DMS79 (cell line): ENCODE measurements at regions not wholly inside any gene's neighbourhood (a gene's known extent, or its start where the extent isn't known, plus 50 kb on each side); places are given as distances from the start of the nearest gene placed in this dataset.

Source experiments
- DNase-seq: peaks from one replicate; lab custom pipeline; 2025; lab: John Stamatoyannopoulos, UW

DNA sequence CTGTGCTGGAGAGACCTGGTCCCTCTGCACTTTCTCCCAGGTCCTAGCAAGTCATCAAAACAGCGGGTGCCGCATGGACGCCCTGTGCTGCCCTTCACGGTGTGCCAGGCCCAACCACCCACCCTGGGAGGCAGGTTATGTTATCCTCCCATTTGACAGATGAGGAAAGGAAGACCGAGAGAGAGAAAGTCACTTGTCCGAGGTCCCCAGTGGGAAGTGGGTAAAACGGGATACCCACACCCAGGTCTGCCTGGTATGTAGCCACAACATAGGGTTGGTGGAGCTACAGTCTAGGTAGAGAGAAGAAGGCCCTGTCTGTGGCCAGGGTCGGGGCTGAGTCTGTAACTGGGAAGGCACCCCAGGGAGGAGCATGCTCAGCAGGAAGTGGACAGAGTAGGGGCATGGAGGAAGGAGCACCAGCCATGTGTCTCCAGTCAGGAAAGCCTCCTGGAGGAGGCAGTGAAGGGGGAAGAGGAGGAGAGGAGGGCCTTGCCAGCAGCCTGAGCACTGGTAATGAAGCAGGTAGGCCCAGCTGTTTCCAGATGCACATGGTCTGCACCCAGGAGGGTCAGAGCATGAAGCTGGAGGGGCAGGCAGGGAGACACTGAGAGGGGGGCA, 98.4 kb downstream of the ZFP36L2 start:
- DNase-seq = no peak

DNA sequence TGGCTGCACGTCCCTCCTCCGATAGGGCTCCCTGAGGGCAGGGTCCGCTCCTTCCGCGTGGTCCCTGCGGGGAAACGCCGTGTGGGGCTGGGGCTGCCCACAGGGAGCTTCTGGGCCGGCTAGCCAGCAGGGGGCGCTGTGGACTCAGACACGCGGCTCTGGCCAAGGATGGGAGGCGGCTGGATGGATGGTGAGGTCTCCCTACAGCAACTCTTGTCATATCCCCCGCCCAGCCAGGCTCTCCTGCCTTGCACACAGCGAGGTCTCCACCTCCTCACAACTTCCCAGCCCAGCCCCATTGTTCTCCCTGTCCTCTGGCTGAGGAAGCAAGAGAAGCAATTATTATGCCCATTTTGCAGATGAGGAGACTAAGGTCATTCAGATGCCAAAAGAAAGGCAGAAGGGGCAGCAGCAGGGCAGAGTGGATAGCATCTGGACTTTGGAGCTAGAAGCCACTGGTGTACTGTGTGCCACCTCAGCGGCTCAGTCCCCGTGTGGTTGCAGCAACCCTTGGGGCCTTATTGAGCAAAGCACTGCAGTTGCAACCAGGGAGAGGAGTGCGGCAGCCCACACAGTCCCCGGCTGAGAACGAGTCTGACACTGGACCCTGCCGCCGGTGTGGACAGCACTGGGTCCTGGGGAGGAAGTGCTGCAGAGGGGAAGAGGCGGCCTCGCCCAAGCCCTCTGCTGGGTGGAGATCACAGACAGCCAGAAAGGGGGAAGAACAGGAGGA, 99.0 kb downstream of the ZFP36L2 start:
- no peak for DNase-seq

DNA sequence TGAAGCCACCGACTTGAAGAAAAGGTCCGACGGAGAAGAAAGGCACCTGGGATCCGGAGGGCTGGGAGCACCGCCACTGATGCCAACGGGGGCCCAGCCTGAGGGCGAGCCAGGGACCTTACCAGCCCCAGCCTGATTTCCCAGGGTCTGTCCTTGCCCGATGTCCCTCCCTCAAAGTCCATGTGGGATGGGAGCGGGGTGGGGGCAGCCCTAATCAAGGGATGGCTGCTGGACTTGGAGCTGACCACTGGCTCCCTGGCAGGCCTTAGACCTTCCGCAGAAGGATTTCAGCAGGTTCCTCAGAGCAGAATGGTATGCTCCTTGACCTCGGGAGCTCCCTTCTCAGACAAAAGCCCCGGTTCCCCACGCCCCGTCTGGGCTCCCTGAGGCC, 99.6 kb downstream of the ZFP36L2 start:
- no peak for DNase-seq

DNA sequence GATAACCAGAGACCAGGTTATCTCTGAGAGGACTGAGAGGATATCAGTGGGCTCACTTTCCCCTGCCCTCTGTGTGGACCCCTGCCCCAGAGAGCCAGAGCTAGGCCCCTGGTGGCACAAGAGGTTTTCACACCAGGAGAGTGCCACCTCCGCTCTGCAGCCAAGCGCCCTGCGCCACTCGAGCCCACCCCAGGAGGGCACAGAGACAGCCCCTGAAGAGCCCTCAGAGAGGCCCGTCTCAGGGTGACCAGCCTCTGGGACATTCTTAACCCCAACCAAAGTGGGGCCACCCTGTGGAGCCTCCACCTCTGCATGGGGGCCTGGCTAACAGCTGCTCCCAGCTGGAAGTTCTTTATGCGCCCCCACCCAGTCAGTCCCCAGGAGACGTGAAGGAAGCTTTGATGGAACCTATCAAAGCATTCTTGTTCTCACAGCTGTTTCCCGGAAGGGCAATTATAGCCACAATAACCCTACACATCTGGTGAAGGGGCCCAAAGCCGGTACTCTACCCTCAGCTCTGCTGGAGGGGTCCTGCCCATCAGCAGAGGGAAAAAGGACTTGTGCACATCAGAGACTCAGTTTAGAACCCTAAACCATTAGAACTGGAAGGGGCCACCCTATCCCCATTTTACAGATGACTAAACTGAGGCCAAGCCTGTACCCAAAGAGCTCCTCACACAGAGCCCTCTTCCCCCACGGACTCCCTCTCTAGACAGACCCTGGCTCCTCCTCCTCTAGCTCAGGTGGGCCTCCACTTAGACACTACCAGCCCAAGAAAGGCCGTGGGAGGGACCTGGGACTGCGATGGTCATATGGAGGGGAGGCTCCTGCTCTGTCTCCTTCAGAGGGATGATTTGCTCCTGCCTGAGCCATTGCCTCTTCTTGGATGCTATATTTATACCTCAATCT, 101.1 kb downstream of the ZFP36L2 start:
- no peak for DNase-seq

DNA sequence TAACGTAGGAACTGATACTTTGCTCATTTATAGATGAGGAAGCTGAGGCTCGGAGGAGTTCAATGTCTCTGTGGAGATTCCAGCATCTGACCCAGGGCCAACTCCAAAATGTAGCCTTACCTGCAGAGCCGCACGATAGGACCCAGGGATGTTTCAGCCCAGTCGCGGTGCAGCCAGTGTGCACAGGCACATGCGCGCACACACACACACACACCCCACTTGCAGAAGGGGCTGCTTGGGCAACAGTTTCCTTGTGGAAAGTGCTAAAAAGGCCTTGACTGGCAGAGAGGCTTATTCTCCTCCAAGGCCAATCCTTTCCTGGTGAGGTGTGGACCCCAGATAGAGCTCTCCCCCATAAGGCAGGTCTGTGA, 101.7 kb downstream of the ZFP36L2 start:
- DNase-seq = no peak

DNA sequence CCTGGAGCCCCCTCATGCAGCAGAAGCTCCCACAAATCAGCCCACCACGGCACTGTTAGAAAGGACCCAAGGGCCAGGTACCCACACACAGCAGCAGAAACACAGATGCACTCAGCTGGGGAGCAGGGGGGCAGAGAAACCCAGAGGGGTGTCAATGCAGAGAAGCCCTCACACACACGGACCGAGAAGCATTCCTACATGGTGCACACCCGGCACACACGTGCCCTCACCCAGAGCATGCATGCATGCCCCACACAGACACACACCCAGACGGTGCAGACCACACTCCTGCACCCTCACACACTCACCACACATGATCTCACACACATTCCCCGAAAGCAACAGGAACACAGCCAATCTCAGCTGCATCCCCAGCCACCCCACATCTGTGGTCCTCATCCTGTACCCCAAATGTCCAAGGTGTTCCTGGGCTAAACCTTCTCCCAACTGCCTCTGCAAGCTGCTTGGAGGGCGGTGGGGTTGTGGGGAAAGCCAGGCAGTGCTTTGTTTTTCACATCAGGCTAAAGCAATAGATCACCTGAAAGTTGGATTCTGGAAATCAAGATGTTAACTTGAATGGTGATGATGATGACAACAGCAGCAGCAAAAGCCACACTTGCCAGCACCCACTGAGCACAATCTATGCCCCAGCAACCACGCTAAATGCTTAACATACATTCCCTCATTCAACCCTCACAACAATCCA, 102.3 kb downstream of the ZFP36L2 start:
- no peak for DNase-seq

DNA sequence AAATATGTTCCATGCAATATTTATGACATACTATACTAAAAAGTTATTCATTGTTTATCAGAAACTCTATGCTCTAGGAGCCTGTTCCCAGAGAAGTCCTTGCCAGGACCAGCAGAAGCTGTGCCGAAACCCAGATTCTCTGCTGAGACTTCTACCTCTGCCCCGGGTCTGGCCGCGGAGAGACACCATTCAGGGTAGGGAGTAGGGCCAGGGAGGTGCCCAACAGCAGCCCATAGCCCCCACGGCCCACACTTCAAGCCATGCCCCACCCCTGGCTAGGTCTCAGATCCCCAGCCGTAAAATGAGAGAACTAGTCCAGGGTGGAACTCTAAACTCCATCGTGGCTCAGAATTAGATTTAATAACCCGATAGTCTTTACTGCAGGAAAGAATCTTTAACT, 102.9 kb downstream of the ZFP36L2 start:
- no peak for DNase-seq

DNA sequence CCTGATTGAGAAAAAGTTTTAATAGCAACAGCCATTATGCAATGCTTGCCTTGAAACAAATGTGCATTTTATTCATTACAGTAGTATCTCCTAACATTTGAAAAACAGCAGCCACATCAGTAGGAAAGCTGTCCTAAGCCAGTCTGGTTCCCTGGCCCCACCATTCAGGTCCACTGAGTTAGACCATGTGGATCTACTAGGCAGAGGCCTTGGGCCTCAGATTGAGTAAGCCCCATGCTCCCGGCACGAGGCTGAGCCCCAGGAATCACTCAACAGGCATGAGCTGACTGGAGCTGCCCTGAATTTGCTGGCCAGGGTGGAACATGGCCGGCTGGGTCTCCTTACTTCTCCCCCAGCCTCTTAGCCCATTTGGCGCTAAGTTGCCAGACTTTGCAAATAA, 103.4 kb downstream of the ZFP36L2 start:
- no peak for DNase-seq

DNA sequence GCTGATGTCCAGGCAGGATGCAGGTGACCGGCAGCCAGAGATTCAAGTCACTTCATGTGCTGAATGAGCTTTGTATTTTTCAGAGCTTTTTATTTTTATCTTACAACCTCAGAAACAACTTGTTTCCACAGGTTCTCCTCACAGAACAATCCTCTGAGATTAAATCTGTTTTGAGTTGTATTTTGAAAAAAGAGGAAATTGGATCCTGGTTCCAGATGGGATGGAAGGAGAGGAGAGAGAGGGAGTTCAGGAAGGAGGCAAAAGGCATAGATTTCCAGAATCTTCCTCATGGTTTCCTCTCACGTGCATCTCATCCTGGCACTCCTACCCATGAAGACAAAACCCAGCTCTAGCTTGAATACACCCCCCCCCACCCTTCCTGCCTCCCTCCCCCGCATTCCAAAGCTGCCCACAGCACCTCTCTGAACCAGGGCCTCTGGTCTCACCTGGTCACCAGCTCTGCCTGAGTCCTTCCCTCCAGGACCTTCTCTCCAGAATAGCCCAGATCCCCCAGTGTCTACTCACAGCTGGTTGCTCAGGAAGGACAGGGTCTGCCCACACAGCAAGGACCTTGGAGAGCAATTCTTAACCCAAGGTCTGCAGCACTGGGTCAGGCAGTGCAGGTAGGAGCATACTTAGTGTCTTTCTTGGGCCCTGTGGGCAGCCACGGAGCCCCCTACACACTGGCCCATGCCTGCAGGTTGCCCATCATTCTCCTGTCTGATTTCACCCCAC, 104.7 kb downstream of the ZFP36L2 start:
- DNase-seq = no peak

DNA sequence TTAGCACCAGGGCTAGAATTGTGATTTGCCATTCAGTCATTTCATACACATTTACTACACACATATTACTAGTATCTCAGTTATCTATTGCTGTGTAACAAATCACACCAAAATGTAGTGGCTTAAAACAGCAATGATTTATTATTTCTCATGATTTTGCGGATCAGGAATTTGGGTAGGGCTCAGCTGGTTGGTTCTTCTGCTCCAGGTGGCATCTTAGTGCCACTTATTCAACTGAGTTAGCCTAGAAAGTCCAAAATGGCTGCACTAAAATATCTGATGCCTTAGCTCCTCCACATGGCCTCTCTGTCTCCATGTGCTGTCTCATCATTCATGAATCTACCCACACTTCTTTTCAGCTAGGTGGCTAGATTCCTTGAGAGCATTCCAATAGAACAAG, 107.1 kb downstream of the ZFP36L2 start:
- DNase-seq = no peak

DNA sequence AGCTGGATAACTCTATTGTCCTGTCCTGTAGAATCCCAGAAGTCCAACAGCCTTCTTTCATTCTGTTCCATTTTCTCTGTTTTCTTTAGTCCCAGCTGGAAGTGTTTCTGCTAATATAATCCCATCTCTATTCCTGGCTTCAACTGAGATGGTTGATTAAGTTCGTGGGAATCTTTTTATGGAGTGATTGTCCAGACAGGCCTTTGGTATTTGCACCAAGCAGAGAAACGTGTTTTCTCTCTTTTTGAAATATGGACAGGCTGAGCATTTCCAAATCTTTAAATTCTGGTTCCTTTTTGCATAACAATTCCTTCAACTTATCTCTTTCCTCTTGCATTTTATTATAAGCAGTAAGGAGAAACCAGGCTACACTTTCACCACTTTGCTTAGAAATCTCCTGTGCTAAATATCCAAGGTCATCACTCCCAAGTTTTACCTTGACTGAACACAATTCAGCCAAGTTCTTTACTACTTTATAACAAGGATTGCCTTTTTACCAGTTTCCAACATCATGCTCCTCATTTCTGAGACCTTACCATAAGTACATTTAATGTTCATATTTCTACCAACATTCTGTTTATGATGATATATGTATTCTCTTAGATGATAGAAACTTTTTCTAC, 108.8 kb downstream of the ZFP36L2 start:
- DNase-seq = no peak

DNA sequence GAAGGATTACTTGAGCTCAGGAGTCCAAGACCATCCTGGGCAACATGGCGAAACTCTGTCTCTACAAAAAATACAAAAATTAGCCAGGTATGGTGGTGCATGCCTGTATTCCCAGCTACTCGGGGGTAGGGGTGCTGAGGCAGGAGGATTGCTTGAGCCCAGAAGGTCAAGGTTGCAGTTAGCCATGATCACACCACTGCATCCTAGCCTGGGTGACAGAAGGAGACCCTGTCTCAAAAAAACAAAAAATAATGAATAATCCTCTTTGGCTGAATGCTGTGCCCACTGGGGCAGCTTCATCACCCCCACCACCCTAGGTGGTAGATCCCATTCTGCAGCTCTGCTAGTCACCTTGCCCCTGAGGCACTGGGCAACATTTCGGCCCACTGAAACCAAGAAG, 109.4 kb downstream of the ZFP36L2 start:
- DNase-seq = no peak

DNA sequence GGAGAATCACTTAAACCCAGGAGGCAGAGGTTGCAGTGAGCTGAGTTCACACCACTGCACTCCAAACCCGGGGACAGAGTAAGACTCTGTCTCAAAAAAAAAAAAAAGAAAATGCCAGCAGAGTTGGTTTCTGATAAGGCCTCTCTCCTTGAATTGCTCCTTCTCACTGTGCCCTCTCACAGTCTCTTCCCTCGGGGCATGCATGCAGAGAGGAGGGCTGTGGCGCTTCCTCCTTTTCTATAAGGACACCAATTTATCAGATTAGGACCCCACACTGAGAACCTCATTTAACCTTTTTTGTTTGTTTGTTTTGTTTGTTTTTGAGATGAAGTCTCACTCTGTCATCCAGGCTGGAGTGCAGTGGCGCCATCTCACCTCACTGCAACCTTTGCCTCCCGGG, 110.5 kb downstream of the ZFP36L2 start:
- no peak for DNase-seq

DNA sequence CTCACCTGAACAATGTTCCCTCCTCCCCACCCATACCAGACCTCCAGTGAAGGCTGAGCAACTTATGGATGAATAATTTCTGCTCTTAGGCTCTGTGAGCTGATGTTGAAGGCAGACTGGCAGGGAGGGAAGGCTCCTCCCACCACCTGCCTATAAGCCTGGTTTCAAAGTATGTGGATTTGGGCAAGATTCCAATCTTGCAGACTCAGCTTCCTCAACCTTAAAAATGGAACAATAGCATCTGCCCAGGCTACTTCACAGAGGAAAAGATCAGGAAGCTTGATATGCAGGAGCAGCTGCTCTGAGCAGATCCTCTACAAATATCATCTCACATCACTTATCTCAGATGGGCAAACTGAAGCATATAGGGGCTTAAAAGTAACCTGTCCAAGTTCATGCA, 112.2 kb downstream of the ZFP36L2 start:
- no peak for DNase-seq

DNA sequence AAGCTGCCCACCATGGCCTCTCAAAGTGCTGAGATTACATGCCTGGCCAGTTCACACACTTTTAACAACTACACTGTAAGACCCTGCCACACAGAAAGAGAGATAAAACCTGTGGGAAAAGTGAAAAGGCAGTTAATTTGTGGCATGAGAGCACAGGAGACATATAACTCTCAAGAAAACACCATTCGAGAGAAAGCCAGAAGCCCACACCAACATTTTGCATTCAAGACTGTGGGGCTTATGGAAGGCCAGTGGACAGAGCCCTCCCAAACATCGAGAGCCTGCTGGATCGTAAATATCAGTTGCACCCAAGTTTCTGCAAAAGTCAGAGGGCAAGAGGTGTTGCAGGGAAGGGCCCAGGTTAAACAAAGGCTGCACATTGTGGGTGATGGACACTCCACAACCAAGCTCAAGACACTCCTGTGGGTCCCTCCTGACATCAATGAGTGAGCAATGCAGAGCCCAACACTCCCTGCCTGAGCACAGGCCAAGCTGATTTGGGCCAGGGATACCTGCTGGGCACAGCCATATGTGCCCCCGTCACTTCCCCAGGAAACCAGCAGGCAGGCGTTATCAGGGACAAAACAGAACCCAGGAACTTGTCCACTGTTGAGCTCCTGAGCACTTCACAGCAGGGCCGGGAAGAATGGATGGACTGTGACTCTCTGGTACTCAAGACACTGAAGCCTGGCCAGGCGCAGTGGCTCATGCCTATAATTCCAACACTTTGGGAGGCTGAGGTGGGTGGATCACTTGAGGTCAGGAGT, 114.4 kb downstream of the ZFP36L2 start:
- DNase-seq = no peak

DNA sequence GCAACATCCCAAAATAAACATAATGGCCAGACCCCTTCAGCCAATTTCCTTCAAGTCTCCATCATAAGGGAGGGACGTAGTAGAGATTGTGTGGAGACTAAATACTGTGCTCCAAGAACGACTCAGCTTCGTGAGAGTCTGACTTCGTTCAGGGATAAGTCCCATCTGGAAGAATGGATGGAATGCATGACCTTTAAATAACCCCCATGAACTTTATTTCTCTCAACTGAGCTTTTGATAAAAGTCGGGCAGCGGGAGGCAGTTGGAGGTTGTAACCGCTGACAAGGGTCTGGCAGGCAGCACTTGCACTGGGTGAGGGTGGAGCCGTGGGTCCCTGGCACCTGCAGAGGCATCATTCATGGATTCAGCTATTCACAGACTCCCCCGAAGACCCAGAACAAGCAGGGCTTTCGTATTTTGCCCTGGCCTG, 115.9 kb downstream of the ZFP36L2 start:
- DNase-seq = no peak

DNA sequence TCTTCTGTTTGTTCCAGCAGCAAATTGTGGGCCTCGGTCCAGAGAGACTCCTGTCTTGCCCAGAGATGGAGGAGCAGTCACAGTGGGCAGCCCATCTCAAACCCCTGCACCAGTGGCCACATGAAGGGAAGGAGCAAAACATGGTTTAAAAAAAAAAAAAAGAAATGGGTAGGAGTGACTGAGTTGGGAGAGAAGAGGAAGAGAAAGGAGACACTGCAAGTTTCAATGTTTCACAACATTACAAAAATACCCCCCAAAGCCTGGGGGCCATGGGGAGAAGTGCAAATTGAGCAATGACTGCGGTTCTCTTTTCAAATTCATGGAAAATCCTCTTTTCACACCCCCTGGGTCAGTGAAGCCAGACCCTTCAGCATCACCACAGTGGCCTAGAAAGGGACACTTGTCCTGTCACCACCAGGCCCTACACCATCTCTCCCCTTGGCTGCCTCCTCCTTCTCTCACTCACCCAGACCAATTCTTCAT, 117.1 kb downstream of the ZFP36L2 start:
- no peak for DNase-seq

DNA sequence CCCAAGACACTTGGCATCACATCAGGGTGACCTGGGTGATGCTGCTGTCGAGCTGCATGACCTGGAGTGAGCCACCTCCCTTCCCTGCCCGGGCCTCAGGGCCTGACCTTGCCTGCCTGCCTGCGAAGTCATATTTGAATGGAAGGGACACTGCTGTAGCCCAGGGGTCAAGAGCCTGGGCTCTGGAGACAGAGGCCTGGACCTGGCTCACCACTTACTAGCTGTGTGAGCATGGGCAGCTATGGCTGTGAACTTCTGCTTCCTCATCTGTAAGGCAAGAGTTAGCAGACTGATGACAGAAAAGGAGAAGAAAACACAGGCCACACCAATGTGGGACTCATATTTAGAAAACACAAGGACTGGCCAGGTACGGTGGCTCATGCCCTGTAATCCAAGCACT, 118.7 kb downstream of the ZFP36L2 start:
- no peak for DNase-seq

DNA sequence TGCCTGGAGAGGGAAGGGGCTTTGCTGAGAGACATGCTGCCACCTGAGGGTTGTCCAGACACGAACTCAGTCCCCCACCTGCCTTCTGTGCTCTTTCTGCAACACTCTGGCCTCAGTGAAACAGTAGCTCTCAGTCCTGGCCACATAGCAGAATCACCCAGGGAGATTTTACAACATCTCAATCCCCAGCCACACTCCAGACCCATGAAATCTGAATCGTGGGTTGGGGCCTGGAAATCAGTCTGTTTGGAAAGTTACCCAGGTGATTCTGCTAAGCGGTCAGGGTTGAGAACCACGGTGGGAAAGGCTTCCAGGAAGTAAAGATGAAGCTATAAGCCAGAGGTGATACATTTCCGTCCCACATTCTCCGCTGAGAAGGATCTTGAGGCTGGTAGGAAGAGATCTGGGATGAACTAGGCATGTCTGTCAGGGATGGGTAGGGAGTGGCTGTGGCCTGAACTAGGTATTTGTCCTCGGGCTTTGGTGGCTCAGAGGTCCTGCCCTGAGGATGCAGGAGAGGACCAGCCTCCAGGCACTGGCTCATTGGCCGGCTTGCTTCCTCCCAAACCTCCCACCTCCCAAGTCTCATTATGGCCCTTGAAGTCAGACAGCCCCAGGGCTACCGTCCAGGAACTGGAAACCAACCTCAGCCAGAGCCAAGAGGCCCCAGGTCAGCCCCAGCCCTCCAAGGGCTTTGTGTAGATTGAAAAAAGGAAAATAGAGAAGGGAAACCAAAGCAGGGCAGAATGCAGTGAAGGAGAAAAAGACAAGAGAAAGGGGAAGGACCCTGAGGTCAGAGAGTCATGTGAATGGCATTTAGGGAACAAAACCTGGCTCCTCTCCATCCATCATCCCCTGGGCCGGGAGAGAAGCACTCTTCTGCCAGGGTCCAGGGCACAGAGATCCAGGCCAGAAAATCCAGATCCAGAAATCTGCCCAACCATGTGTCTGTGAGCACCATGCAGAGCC, 119.6 kb downstream of the ZFP36L2 start:
- DNase-seq = no peak
